Stimulated activated CD4-positive, alpha-beta T cell treated with anti-CD3 and anti-CD28 coated beads, Interleukin-15, amount 100 ng/mL, for 24 hours (primary cell): ENCODE measurements at regions not wholly inside any gene's neighbourhood (a gene's known extent, or its start where the extent isn't known, plus 50 kb on each side); places are given as distances from the start of the nearest gene placed in this dataset.

Source experiments
- DNase-seq: peaks from one replicate; pipeline ENCODE4 v3.0.0-alpha.2; 2020

GRCh38 chr10:107733328-107734130 lies 569.0 kb upstream of the SORCS1 start:
- DNase-seq: no peak

GRCh38 chr10:107732045-107732444 lies 567.5 kb upstream of the SORCS1 start:
- no peak for DNase-seq

- DNase-seq: no peak
These were observed 564.3 kb upstream of the SORCS1 start for GRCh38 chr10:107728807-107729206.

GRCh38 chr10:107727767-107728317 lies 563.3 kb upstream of the SORCS1 start:
- DNase-seq: no peak

GRCh38 chr10:107718864-107719263 lies 554.4 kb upstream of the SORCS1 start:
- DNase-seq: no peak

- DNase-seq: no peak
These were observed 552.5 kb upstream of the SORCS1 start for GRCh38 chr10:107717046-107717445.

- DNase-seq: no peak
These were observed 551.1 kb upstream of the SORCS1 start for GRCh38 chr10:107715565-107715964.

GRCh38 chr10:107708981-107709380 lies 544.5 kb upstream of the SORCS1 start:
- no peak for DNase-seq

GRCh38 chr10:107706096-107706725 lies 541.7 kb upstream of the SORCS1 start:
- DNase-seq: no peak

- DNase-seq: no peak
These were observed 537.4 kb upstream of the SORCS1 start for GRCh38 chr10:107701943-107702342.

- no peak for DNase-seq
These were observed 527.6 kb upstream of the SORCS1 start for GRCh38 chr10:107692072-107692471.

GRCh38 chr10:107689323-107689722 lies 524.8 kb upstream of the SORCS1 start:
- DNase-seq: no peak

- DNase-seq: no peak
These were observed 523.2 kb upstream of the SORCS1 start for GRCh38 chr10:107687701-107688100.

GRCh38 chr10:107686095-107686494 lies 521.6 kb upstream of the SORCS1 start:
- DNase-seq: no peak

- no peak for DNase-seq
These were observed 507.5 kb upstream of the SORCS1 start for GRCh38 chr10:107671960-107672359.

GRCh38 chr10:107666214-107666613 lies 501.7 kb upstream of the SORCS1 start:
- DNase-seq: no peak

GRCh38 chr10:107665459-107665858 lies 501.0 kb upstream of the SORCS1 start:
- no peak for DNase-seq

GRCh38 chr10:107657851-107658250 lies 493.3 kb upstream of the SORCS1 start:
- DNase-seq: no peak

GRCh38 chr10:107656932-107657331 lies 492.4 kb upstream of the SORCS1 start:
- DNase-seq: no peak

GRCh38 chr10:107653832-107654287 lies 489.4 kb upstream of the SORCS1 start:
- DNase-seq: no peak

GRCh38 chr10:107650939-107651338 lies 486.4 kb upstream of the SORCS1 start:
- no peak for DNase-seq

GRCh38 chr10:107649249-107649648 lies 484.7 kb upstream of the SORCS1 start:
- DNase-seq: no peak

- DNase-seq: no peak
These were observed 483.0 kb upstream of the SORCS1 start for GRCh38 chr10:107647462-107647861.

- no peak for DNase-seq
These were observed 467.4 kb upstream of the SORCS1 start for GRCh38 chr10:107631876-107632275.
